HG03108 (cell line): ENCODE measurements at regions not wholly inside any gene's neighbourhood (a gene's known extent, or its start where the extent isn't known, plus 50 kb on each side); places are given as distances from the start of the nearest gene placed in this dataset.

Source experiments
- ATAC-seq: cut with Tn5 transposase; IDR thresholded peaks from one replicate; pipeline ENCODE4 v1.9.1; 2021; ENCODE audit warnings: moderate library complexity; ENCODE audit not compliant: unreplicated experiment

GRCh38 chr5:125776656-125777139 lies 646.5 kb upstream of the GRAMD2B start:
- ATAC-seq = no peak

GRCh38 chr5:125778791-125779190 lies 644.4 kb upstream of the GRAMD2B start:
- ATAC-seq = no peak

- no peak for ATAC-seq
Measured at GRCh38 chr5:125785407-125785806, 637.8 kb upstream of the GRAMD2B start.

GRCh38 chr5:125786021-125786420 lies 637.2 kb upstream of the GRAMD2B start:
- ATAC-seq = no peak

- ATAC-seq = no peak
Measured at GRCh38 chr5:125793470-125793869, 629.7 kb upstream of the GRAMD2B start.

GRCh38 chr5:125794922-125795321 lies 628.3 kb upstream of the GRAMD2B start:
- no peak for ATAC-seq

- ATAC-seq = no peak
Measured at GRCh38 chr5:125798307-125798706, 624.9 kb upstream of the GRAMD2B start.

GRCh38 chr5:125812651-125813050 lies 610.6 kb upstream of the GRAMD2B start:
- ATAC-seq = no peak

GRCh38 chr5:125813221-125813974 lies 609.8 kb upstream of the GRAMD2B start:
- ATAC-seq = no peak

- no peak for ATAC-seq
Measured at GRCh38 chr5:125814119-125814518, 609.1 kb upstream of the GRAMD2B start.

- no peak for ATAC-seq
Measured at GRCh38 chr5:125823572-125823971, 599.6 kb upstream of the GRAMD2B start.

- ATAC-seq = no peak
Measured at GRCh38 chr5:125826214-125826613, 597.0 kb upstream of the GRAMD2B start.

GRCh38 chr5:125829349-125829748 lies 593.9 kb upstream of the GRAMD2B start:
- no peak for ATAC-seq

GRCh38 chr5:125833398-125833797 lies 589.8 kb upstream of the GRAMD2B start:
- no peak for ATAC-seq

- ATAC-seq = no peak
Measured at GRCh38 chr5:125834438-125835115, 588.6 kb upstream of the GRAMD2B start.

GRCh38 chr5:125835293-125836172 lies 587.7 kb upstream of the GRAMD2B start:
- no peak for ATAC-seq

GRCh38 chr5:125836256-125836655 lies 587.0 kb upstream of the GRAMD2B start:
- no peak for ATAC-seq

GRCh38 chr5:125837866-125838265 lies 585.3 kb upstream of the GRAMD2B start:
- no peak for ATAC-seq

GRCh38 chr5:125847561-125847960 lies 575.6 kb upstream of the GRAMD2B start:
- no peak for ATAC-seq

- no peak for ATAC-seq
Measured at GRCh38 chr5:125848751-125849150, 574.5 kb upstream of the GRAMD2B start.

- no peak for ATAC-seq
Measured at GRCh38 chr5:125856949-125857348, 566.3 kb upstream of the GRAMD2B start.
